ENCODE measurements at regions not wholly inside any gene's neighbourhood (a gene's known extent, or its start where the extent isn't known, plus 50 kb on each side); places are given as distances from the start of the nearest gene placed in this dataset.

DNA sequence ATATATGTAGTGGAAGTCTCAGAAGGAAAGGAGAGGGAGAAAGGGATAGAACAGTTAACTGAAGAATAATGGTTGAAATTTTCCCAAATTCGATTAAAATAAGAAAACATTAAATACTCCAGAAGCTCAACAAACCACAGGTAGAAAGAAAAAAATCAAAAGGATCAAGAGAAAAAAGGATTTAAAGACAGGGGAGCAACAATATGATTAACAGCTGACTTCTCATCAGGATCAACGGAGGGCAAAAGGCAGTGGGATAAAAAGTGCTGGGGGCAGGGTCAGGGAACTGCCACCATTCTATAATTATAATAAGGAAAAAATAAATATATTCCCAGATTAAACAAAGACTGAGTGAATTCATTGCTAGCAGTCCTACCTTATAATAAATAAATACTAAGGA is 55.3 kb downstream of the CDKN2C start:
- DNase-seq: no peak

DNA sequence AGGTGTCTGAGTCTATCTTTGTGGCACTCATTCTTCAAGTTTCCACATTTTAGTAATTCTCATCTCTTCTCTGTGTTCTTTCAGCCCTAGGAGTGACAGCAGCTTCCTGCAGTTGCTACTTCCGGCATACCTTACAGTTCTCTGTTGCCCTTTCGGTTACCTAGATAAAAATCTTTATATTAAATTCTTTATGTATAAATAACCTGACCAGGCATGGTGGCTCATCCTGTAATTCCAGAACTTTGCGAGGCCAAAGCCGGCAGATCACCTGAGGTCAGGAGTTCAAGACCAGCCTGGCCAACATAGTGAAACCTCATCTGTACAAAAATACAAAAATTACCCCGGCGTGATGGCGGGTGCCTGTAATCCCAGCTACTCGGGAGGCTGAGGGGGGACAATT is 62.9 kb downstream of the CDKN2C start:
- DNase-seq: no peak

DNA sequence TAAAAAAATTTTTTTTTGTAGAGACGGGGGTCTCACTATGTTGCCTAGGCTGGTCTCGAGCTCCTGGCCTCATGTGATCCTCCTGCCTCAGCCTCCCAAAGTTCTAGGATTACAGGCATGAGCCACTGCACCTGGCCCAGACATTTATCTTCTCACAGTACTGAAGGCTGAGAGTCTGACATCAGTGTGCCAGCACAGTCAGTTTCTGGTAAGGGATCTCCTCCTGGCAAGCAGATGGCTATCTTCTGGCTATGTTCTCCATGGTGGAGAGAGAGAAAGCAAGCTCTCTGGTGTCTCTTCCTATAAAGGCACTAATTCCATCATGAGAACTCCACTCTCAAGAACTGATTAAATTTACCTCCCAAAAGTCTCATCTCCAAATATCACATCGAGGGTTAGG is 57.8 kb upstream of the C1orf185 start:
- DNase-seq: peak; percentile 17

DNA sequence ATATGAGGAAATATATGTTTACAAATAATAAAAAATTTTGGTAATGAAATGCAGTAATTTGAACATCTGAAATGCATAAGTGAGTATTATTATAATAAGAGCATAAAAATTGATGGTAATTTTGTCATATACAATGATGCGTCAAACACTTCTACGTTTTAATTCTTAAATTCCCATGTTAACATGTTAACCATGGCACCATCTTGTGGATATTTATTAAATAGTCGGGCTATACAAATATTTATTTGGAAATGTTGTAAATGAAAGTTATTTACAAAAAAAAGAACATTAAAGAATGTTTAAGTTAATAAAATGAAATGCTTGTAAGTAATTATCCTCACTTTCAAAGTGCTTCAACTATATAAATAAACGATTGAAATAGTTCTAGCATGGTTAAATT is 57.2 kb upstream of the C1orf185 start:
- peak; percentile 61 for DNase-seq

DNA sequence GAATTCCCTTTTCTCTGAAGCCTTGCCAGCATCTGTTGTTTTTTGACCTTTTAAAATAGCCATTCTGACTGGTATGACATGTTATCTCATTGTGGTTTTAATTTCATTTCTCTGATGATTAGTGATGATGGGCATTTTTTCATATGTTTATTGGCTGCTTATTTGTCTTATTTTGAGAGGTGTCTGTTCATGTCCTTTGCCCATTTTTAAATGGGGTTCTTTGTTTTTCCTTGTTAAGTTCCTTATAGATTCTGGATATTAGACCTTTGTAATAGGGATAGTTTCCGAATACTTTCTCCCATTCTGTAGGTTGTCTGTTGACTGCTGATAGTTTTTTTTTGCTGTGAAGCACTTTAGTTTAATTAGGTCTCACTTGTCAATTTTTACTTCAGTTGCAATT is 54.0 kb upstream of the C1orf185 start:
- no peak for DNase-seq

DNA sequence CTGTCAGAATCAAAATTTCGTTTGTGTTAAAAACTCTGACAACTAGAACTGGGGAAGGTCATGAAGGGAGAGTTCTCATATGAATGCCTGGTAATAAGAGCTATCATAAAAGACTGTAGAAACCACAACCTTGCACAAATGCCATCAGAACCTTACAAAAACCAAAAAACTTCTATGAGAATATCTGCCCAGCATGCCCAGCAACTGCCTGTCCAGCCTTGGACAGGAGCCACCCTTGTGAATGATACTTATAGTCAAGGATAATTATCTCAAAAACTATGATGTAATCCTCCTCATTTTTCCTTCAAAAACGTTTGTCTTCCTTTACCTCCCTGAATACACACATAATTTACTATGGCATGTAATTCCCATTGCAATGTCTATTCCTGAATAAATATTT is 53.4 kb upstream of the C1orf185 start:
- no peak for DNase-seq

All from OCI-M1 (cell line).